NCI-H774 (cell line): ENCODE measurements at regions not wholly inside any gene's neighbourhood (a gene's known extent, or its start where the extent isn't known, plus 50 kb on each side); places are given as distances from the start of the nearest gene placed in this dataset.
"Not testable (repeated sequence)": the region's sequence is repeated elsewhere in the genome, so short reads cannot be mapped to it uniquely, and the experiment has no call there.

Source experiments
- DNase-seq: peaks from one replicate; lab custom pipeline; 2025; lab: John Stamatoyannopoulos, UW

- DNase-seq, result no peak
These were observed 175.1 kb downstream of the NUFIP1 start for GRCh38 chr13:44814161-44814560.

DNA sequence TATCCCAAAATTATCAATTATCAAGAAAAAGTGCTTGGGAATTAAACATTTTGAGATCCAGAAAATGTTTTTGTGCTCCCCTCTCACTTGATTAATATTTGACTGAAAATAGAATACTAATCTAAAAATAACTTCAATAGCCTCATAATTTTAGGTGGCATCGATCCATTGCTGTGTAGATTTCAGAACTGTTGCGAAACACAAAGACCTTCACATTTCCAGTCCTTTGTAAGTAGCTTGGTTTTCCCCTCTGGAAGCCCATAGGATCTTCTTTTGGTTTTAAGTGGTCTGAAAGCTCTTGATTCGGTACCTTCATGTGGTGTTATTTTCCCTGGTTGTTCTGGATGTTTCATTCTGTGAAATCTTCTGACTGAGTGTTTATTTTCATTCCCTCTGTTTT lies 176.5 kb downstream of the NUFIP1 start:
- no peak for DNase-seq

DNA sequence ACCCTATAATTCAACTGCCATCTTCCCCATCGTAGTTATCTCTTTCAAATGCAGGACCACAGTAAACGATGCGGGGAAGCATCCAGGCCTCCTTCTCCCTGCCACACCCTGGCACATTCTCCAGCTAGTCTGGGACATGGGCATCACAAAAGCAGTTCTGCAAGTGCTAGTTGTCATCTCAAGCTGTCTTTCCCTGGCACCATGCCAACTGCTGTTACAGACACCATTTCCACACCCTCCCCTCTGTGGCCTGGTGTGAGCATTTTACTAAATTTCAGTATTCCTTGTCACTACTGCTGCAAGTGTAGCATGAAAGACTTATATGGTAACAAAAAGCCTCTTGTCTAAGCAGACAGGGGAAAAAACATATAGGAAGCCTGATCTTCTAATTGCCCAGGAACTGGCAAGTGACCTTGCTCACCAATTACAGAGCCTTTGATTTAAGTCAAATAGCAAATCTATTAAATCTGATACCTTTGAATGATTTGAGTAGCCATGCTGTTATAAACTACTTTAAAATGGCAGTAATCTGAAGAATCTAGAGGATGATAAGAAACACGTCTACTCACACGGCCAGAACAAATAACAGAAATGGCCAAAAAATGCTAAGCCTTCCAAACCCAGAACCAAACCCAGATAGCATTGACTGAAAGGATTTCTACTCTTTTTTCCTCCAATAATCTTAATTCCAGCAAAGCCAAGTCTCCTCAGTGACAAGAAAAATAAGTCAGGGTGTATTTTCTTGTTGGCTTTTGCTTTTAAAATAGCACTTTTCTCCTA lies 179.0 kb downstream of the NUFIP1 start:
- DNase-seq, result peak; percentile 0

DNA sequence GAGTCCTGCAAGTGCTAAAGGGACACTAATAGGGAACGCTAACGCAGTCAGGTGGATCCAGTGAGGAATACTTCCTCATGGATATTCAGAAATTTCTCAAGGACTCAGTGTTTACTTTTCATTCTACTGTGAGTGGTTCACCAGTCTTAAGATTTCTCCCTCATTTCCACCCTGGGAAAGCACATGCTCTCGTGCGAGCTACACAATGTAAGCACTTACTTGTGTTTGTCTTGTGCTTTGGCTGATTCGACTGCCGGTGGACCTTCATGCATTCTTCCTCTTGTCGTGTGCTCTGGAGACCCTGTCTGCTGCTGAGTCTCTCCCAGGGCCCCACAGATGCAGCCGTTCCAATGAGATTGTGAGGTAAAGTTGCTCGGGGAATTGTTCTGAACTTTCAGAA lies 180.1 kb downstream of the NUFIP1 start:
- no peak for DNase-seq

- DNase-seq, result no peak
These were observed 181.1 kb downstream of the NUFIP1 start for GRCh38 chr13:44808185-44808584.

DNA sequence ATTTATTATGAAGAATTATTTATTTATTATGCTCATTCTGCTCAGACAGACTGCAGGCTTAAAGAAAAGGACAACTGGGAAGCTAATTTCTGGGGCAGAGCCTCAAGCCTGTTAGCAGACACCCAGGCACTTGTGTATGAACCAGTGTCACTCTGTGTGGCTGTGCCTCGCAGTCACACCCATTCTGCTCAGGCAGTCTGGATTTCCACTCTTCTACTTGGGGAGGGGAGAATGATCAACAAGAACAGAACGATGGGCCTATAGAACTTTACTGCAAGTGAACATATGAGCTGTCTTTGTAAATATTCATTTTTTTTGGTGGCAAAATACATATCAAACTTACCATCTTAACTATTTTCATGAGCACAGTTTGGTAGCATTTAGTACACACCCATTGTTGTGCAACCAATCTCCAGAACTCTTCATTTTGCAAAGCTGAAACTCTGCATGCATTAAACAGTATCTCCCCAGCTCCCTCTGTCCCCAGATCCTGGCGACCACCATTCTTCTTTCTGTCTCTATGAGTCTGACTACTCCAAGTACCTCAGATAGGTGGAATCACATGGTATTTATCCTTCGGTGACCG lies 181.7 kb downstream of the NUFIP1 start:
- DNase-seq, result no peak

- DNase-seq, result no peak
These were observed 182.4 kb downstream of the NUFIP1 start for GRCh38 chr13:44806826-44807225.

DNA sequence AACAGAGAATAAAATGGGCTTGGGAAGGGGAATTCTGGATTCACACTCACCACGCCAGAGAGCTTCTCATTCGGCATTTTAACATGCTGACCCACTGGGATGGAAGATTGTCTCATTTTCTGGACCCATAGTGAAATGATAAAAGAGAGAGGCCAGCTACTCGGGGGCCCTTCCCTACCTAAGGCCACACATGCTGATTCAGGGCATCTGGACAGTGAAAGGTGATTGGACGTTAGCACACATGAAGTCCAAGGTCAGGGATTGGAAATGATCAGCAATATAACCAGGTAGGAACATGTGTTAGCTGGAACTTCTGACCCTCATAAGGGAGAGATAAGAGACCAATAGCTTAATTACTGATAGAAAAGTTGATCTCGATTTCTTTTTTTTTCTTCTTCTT lies 183.7 kb downstream of the NUFIP1 start:
- DNase-seq, result no peak

GRCh38 chr13:44803390-44803789 lies 185.9 kb downstream of the NUFIP1 start:
- no peak for DNase-seq

DNA sequence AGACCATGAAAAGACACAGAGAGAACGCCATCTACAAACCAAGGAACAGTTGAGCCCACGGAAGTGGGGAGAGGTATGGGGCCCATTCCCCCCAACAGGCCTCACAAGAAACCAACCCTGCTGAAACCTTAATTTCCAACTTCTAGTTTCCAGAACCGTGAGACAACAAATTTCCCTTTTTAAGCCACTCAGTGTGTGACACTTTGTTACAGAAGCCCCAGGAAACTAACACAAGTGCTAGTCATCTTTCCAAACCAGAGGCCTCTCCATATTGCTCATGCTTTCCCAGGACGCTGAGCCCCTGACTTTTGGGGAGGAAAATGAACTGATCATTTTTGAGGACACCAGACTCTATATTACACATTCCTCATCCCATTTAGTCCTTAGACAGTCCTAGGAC lies 186.8 kb downstream of the NUFIP1 start:
- no peak for DNase-seq

GRCh38 chr13:44801990-44802389 lies 187.3 kb downstream of the NUFIP1 start:
- DNase-seq, result no peak

DNA sequence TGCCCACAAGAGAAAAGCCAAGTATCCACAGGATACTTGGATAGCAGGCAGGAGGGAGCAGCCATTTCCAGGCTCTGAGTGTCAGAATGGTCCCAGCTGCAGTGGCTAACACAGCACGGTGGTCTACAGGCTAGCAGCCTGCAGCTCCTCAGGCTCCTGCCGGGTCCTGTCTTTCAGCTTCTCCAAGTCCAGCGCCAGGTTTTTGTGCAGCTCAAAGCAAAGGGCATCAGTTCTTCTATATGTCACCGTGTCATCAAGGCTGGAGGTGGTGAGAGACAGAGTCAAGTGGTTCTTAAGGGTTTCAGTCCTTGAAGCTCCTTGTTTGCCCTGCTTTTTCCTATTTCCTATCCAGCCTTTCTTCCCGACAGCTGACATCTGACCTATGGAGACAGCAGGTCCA lies 188.6 kb downstream of the NUFIP1 start:
- DNase-seq, result no peak

GRCh38 chr13:44797685-44798084 lies 191.6 kb downstream of the NUFIP1 start:
- no peak for DNase-seq

- peak; percentile 0 for DNase-seq
These were observed 192.4 kb downstream of the NUFIP1 start for GRCh38 chr13:44796597-44797490.

DNA sequence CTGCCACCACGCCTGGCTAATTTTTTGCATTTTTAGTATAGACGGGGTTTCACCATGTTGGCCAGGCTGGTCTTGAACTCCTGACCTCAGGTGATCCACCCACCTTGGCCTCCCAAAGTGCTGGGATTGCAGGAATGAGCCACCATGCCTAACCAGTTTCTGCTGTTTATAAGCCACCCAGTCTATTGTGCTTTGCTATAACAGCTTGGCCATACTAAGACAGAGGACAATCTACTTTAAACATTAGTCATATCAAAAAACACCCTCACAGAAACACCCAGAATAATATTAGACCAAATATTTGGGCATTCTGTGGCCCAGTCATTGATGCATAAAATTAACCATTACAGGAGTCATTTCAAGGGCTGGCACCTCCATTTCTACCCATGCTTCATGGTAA lies 193.2 kb downstream of the NUFIP1 start:
- not testable (repeated sequence) for DNase-seq

GRCh38 chr13:44795176-44795575 lies 194.1 kb downstream of the NUFIP1 start:
- no peak for DNase-seq

- no peak for DNase-seq
These were observed 197.2 kb downstream of the NUFIP1 start for GRCh38 chr13:44792096-44792495.

- no peak for DNase-seq
These were observed 199.0 kb downstream of the NUFIP1 start for GRCh38 chr13:44790289-44790688.

GRCh38 chr13:44787617-44788016 lies 201.7 kb downstream of the NUFIP1 start:
- DNase-seq, result no peak

- no peak for DNase-seq
These were observed 202.5 kb downstream of the NUFIP1 start for GRCh38 chr13:44786756-44787155.

- DNase-seq, result no peak
These were observed 203.9 kb downstream of the NUFIP1 start for GRCh38 chr13:44785401-44785800.

DNA sequence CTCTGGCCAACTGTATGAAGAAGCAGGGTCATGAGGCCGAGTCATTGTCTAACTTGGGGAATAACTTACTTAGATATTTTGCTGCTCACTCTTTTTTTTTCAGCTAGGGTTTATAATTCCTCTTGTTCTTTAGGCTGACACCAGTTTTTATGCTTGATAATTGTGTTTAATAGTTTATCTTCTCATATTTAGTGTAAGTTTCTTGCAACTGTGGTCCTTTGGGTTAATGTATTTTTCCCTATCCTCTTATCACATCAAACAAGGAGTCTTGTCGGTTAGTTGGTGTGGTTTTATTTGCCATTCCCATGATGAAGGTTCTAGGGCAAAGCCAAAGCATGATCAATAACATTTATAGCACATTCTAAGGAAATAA lies 204.6 kb downstream of the NUFIP1 start:
- DNase-seq, result no peak
